Effector memory CD8-positive, alpha-beta T cell (primary cell): ENCODE measurements at regions not wholly inside any gene's neighbourhood (a gene's known extent, or its start where the extent isn't known, plus 50 kb on each side); places are given as distances from the start of the nearest gene placed in this dataset.

Source experiments
- ATAC-seq: fragments of 150-1000 bp; cut with Tn5 transposase; replicated peaks from 2 replicates; pipeline ENCODE4 v1.10.0; 2021; ENCODE audit warnings: mild to moderate bottlenecking, moderate library complexity
- DNase-seq, 3 experiments: peaks; one replicate each; pipeline ENCODE4 v3.0.0; 2021
- H3K27ac Mint-ChIP-seq, 2 donors: one replicate each; pipeline ENCODE4 v1.8.0; 2022; ENCODE audit warnings: mild to moderate bottlenecking in 2 of 2, mixed read lengths in 2 of 2, moderate library complexity in 2 of 2
- H3K27me3 Mint-ChIP-seq, 2 donors: one replicate each; pipeline ENCODE4 v1.8.0; 2022; ENCODE audit warnings: mixed read lengths in 2 of 2
- H3K36me3 Mint-ChIP-seq: one replicate; pipeline ENCODE4 v1.8.0; 2022; ENCODE audit warnings: mild to moderate bottlenecking, moderate library complexity, mixed read lengths; ENCODE audit not compliant: insufficient read depth
- H3K4me1 Mint-ChIP-seq, 2 donors: one replicate each; pipeline ENCODE4 v1.8.0; 2022; ENCODE audit warnings: low read depth in 2 of 2, mixed read lengths in 2 of 2
- H3K4me3 Mint-ChIP-seq, 2 donors: one replicate each; pipeline ENCODE4 v1.8.0; 2022; ENCODE audit warnings: mild to moderate bottlenecking in 2 of 2, mixed read lengths in 2 of 2, moderate library complexity in 2 of 2
- H3K9me3 Mint-ChIP-seq, 2 donors: one replicate each; pipeline ENCODE4 v1.8.0; 2022; ENCODE audit warnings: mixed read lengths in 2 of 2

GRCh38 chr13:90797335-90797734 lies 550.2 kb upstream of the MIR17HG start:
- no peaks in the 10 kb centered on the region for H3K27me3 Mint-ChIP-seq
- no peaks in the 10 kb centered on the region for H3K4me1 Mint-ChIP-seq
- no peak overlapping the region for H3K27ac Mint-ChIP-seq
- peaks cover 0 to under 1% of the 10 kb centered on the region in 2 donors for H3K9me3 Mint-ChIP-seq
- H3K4me3 Mint-ChIP-seq = no peak overlapping the region
- DNase-seq (no peak), ATAC-seq (no peak)
- H3K36me3 Mint-ChIP-seq = no peaks in the 10 kb centered on the region

- no peaks in the 10 kb centered on the region for H3K27me3 Mint-ChIP-seq
- no peaks in the 10 kb centered on the region for H3K4me1 Mint-ChIP-seq
- H3K27ac Mint-ChIP-seq = no peak overlapping the region
- no peaks in the 10 kb centered on the region for H3K36me3 Mint-ChIP-seq
- DNase-seq (no peak), ATAC-seq (no peak)
- H3K9me3 Mint-ChIP-seq = no peaks in the 10 kb centered on the region
- H3K4me3 Mint-ChIP-seq = no peak overlapping the region
These were observed 549.1 kb upstream of the MIR17HG start for GRCh38 chr13:90798381-90798780.

- Mint-ChIP-seq H3K4me3 (no peak overlapping the region), H3K36me3 (no peaks in the 10 kb centered on the region), H3K9me3 (peaks cover 0 to 3% of the 10 kb centered on the region in 2 donors), H3K4me1 (no peaks in the 10 kb centered on the region), H3K27me3 (no peaks in the 10 kb centered on the region), H3K27ac (no peak overlapping the region)
- ATAC-seq (no peak), DNase-seq (no peak)
These were observed 547.3 kb upstream of the MIR17HG start for GRCh38 chr13:90800082-90800746.

DNA sequence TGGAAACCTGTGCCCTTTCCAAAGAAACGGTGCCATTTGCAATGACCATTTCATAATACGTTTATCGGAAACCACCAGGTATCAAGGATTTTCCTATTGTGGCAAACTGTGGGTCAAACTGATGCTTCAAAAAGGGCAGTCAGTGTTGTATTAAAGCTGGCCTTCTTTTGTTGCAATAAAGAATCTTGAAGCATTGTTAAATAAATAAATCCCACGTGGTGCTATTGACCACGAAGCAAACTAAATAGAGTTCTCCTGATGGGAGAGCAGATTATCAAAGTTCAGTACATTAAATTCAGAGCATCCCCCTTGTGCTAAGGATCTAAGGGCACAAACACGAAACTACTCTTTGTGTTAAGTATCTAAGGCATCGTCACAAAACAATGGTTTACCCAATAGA lies 545.9 kb upstream of the MIR17HG start:
- Mint-ChIP-seq H3K27ac (no peak overlapping the region), H3K9me3 (peaks cover 0 to 3% of the 10 kb centered on the region in 2 donors), H3K27me3 (no peaks in the 10 kb centered on the region), H3K4me3 (no peak overlapping the region), H3K36me3 (no peaks in the 10 kb centered on the region), H3K4me1 (no peaks in the 10 kb centered on the region)
- no peak for ATAC-seq
- DNase-seq = no peak

DNA sequence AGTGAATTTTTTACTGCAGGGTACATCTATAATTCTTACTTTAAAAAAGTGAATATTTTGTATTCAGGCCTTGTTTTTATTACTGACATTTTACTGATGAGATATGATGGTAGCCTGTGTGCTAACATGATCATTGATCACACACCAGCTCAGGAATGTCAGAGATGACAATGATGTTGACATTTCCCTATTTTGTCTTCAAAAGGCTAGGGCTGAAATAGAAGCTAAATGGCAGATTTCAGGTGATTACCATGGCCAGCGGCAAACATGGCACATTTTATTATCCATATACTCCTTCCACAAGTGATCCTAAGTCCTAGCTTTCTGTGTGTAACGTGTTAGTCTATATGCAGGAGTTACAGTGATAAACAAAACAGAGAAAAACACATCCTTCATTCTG lies 544.3 kb upstream of the MIR17HG start:
- no peak for DNase-seq
- Mint-ChIP-seq H3K27me3 (no peaks in the 10 kb centered on the region), H3K36me3 (no peaks in the 10 kb centered on the region), H3K27ac (no peak overlapping the region), H3K9me3 (peaks cover 0 to 6% of the 10 kb centered on the region in 2 donors), H3K4me3 (no peak overlapping the region), H3K4me1 (no peaks in the 10 kb centered on the region)
- no peak for ATAC-seq

GRCh38 chr13:90806016-90806615 lies 541.4 kb upstream of the MIR17HG start:
- no peaks in the 10 kb centered on the region for H3K4me1 Mint-ChIP-seq
- no peaks in the 10 kb centered on the region for H3K27me3 Mint-ChIP-seq
- H3K9me3 Mint-ChIP-seq = peaks cover 0 to 6% of the 10 kb centered on the region in 2 donors
- no peak overlapping the region for H3K4me3 Mint-ChIP-seq
- DNase-seq (no peak), ATAC-seq (no peak)
- no peak overlapping the region for H3K27ac Mint-ChIP-seq
- no peaks in the 10 kb centered on the region for H3K36me3 Mint-ChIP-seq

GRCh38 chr13:90806892-90807291 lies 540.6 kb upstream of the MIR17HG start:
- Mint-ChIP-seq H3K36me3 (no peaks in the 10 kb centered on the region), H3K27me3 (no peaks in the 10 kb centered on the region), H3K4me1 (no peaks in the 10 kb centered on the region), H3K9me3 (peaks cover 0 to 6% of the 10 kb centered on the region in 2 donors), H3K4me3 (no peak overlapping the region), H3K27ac (no peak overlapping the region)
- ATAC-seq = no peak
- DNase-seq = no peak

- Mint-ChIP-seq H3K27me3 (no peaks in the 10 kb centered on the region), H3K27ac (no peak overlapping the region), H3K9me3 (peaks cover 0 to 6% of the 10 kb centered on the region in 2 donors), H3K36me3 (no peaks in the 10 kb centered on the region), H3K4me3 (no peak overlapping the region), H3K4me1 (no peaks in the 10 kb centered on the region)
- DNase-seq (no peak), ATAC-seq (no peak)
These were observed 538.6 kb upstream of the MIR17HG start for GRCh38 chr13:90808838-90809237.

GRCh38 chr13:90824032-90824431 lies 523.5 kb upstream of the MIR17HG start:
- peaks cover 0 to 9% of the 10 kb centered on the region in 2 donors for H3K9me3 Mint-ChIP-seq
- no peaks in the 10 kb centered on the region for H3K27me3 Mint-ChIP-seq
- no peak for DNase-seq

DNA sequence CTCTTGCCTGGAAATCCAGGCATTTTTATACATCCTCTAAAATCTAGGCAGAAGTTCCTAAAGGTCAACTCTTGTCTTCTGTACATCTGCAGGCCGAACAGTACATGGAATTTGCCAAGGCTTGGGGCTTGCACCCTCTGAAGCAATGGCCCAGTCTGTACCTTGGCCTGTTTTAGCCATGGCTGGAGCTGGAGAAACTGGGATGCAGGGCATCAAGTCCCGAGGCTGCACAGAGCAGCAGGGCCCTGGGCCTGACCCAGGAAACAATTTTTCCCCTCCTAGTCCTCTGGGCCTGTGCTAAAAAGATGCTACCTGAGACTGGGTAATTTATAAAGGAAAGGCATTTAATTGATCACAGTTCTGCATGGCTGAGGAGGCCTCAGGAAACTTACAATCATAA lies 520.8 kb upstream of the MIR17HG start:
- Mint-ChIP-seq H3K27me3 (no peaks in the 10 kb centered on the region), H3K4me1 (no peaks in the 10 kb centered on the region), H3K36me3 (no peaks in the 10 kb centered on the region), H3K4me3 (no peak overlapping the region), H3K27ac (no peak overlapping the region), H3K9me3 (peaks cover 2 to 9% of the 10 kb centered on the region in 2 donors)
- ATAC-seq (no peak), DNase-seq (no peak)

More at GRCh38 chr13:90824032-90824431, 523.5 kb upstream of the MIR17HG start:
- Mint-ChIP-seq H3K36me3 (no peaks in the 10 kb centered on the region), H3K4me3 (no peak overlapping the region), H3K4me1 (no peaks in the 10 kb centered on the region), H3K27ac (no peak overlapping the region)
- no peak for ATAC-seq

DNA sequence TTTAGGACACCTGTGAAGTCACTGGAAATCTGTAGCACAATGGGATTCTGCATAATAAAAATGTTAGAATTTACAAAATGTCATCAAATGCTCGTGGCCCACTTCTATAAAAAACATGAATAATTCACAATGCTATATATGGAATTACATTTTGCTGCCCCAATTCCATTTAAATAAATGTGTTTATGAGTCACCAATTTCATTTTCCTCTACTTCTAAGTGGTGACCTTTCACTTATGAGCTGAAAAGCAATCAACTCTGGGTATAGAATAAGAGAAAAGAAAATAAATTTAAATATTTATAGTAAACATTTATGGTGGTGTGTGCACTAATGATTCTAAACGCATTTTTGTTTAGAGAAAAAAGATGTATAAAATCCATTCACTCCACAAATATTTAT lies 516.7 kb upstream of the MIR17HG start:
- Mint-ChIP-seq H3K4me3 (no peak overlapping the region), H3K27me3 (no peaks in the 10 kb centered on the region), H3K4me1 (no peaks in the 10 kb centered on the region), H3K9me3 (peaks cover 3 to 8% of the 10 kb centered on the region in 2 donors), H3K36me3 (no peaks in the 10 kb centered on the region), H3K27ac (no peak overlapping the region)
- no peak for ATAC-seq
- DNase-seq = no peak

GRCh38 chr13:90833951-90834350 lies 513.5 kb upstream of the MIR17HG start:
- no peaks in the 10 kb centered on the region for H3K27me3 Mint-ChIP-seq
- H3K4me1 Mint-ChIP-seq = no peaks in the 10 kb centered on the region
- H3K36me3 Mint-ChIP-seq = no peaks in the 10 kb centered on the region
- H3K9me3 Mint-ChIP-seq = peaks cover 5 to 8% of the 10 kb centered on the region in 2 donors
- H3K4me3 Mint-ChIP-seq = no peak overlapping the region
- no peak overlapping the region for H3K27ac Mint-ChIP-seq
- ATAC-seq (no peak), DNase-seq (no peak)

DNA sequence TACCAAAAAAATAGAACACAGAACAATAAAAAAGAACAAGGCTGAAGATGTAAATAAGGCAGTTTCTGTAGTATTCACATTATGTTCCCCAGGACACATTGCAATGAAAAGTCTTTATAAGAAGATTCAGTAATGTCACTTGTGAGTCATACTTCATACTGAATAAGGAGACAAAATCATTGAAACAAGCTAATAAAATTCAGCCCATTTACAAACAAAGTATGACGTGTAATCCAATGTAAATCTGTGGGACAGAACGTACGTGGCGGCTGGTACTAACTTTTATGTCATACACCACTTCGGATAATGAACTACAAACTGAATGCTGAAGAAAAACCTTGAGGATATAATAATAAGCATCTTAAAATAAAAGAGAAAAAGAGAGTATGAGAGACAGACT lies 512.8 kb upstream of the MIR17HG start:
- DNase-seq (no peak), ATAC-seq (no peak)
- Mint-ChIP-seq H3K4me3 (no peak overlapping the region), H3K36me3 (no peaks in the 10 kb centered on the region), H3K9me3 (peaks cover 6 to 8% of the 10 kb centered on the region in 2 donors), H3K4me1 (no peaks in the 10 kb centered on the region), H3K27ac (no peak overlapping the region), H3K27me3 (no peaks in the 10 kb centered on the region)

DNA sequence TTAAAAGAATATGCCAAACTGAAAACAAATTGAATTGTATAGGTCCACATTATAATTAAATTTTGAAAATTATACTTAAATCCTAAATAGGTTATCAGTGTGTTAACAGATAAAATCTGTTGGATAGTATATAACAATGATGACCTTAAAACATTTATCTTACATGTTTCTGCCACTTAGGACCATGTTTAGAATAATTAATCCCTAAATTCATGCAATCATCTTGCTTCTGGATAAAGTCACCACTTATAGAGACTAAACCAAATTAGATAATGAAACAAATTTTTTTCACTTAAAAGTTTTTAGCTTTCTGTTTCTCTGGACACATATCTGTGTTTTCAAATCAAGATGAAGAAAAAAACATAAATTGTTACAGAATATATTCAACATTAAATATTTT lies 511.7 kb upstream of the MIR17HG start:
- no peak for ATAC-seq
- Mint-ChIP-seq H3K4me1 (no peaks in the 10 kb centered on the region), H3K27me3 (no peaks in the 10 kb centered on the region), H3K36me3 (no peaks in the 10 kb centered on the region), H3K9me3 (peaks cover 16 to 19% of the 10 kb centered on the region in 2 donors), H3K27ac (no peak overlapping the region), H3K4me3 (no peak overlapping the region)
- DNase-seq = no peak
